ENCODE measurements at regions not wholly inside any gene's neighbourhood (a gene's known extent, or its start where the extent isn't known, plus 50 kb on each side); places are given as distances from the start of the nearest gene placed in this dataset.

- Histone ChIP-seq H2AFZ (ENCODE audit: insufficient read depth, low read depth, low read length, poor library complexity, severe bottlenecking) (no peak overlapping the region), H3K4me2 (replicated peaks; ENCODE audit: extremely low read depth, low read length, poor library complexity, severe bottlenecking) (no peak overlapping the region), H3K4me1 (ENCODE audit: control insufficient read depth in 1 of 2, insufficient read depth in 2 of 2, low read length in 2 of 2) (no peaks in the 10 kb centered on the region), H3K27ac (ENCODE audit: low read depth in 1 of 2, low read length in 2 of 2) (no peak overlapping the region), H3K27me3 (ENCODE audit: control insufficient read depth in 2 of 2, insufficient read depth in 2 of 2, low read length in 2 of 2) (no peaks in the 10 kb centered on the region), H3K9ac (ENCODE audit: insufficient read depth, low read length, poor library complexity, severe bottlenecking) (no peak overlapping the region), H3K9me3 (replicated peaks in 1 of 2; ENCODE audit: control insufficient read depth in 1 of 2, insufficient read depth in 1 of 2, low read length in 2 of 2) (peaks cover 0 to 5% of the 10 kb centered on the region in 2 donors), H3K36me3 (replicated peaks in 1 of 2; ENCODE audit: control insufficient read depth in 1 of 2, insufficient read depth in 2 of 2, low read length in 2 of 2) (no peaks in the 10 kb centered on the region), H3K79me2 (ENCODE audit: insufficient read depth, low read length) (no peaks in the 10 kb centered on the region), H3K4me3 (replicated peaks in 1 of 3; ENCODE audit: low read depth in 2 of 3, low read length in 3 of 3) (no peak overlapping the region), H4K20me1 (ENCODE audit: insufficient read depth, low read length) (no peaks in the 10 kb centered on the region)
- intact Hi-C loops (cut with micrococcal nuclease) = no loop called here
- Mint-ChIP-seq H3K27ac (no peak overlapping the region), H3K4me1 (no peaks in the 10 kb centered on the region), H3K4me3 (no peak overlapping the region), H3K9me3 (peaks cover 0 to 7% (median 2%) of the 10 kb centered on the region in 7 donors), H3K27me3 (ENCODE audit: low read depth in 3 of 3) (no peaks in the 10 kb centered on the region), H3K36me3 (no peaks in the 10 kb centered on the region)
- WGBS (ENCODE audit: insufficient coverage) = no CpG with 5 or more reads among the region's 3 CpGs
- TF ChIP-seq CTCF (IDR thresholded peaks at IDR 0.05) = no peak
- DNase-seq = no peak
Measured at GRCh38 chr2:188819792-188820191, 154.4 kb upstream of the COL3A1 start.

- TF ChIP-seq CTCF (IDR thresholded peaks at IDR 0.05) = no peak
- Histone ChIP-seq H4K20me1 (ENCODE audit: insufficient read depth, low read length) (no peaks in the 10 kb centered on the region), H3K27me3 (ENCODE audit: control insufficient read depth in 2 of 2, insufficient read depth in 2 of 2, low read length in 2 of 2) (no peaks in the 10 kb centered on the region), H3K27ac (ENCODE audit: low read depth in 1 of 2, low read length in 2 of 2) (no peak overlapping the region), H3K79me2 (ENCODE audit: insufficient read depth, low read length) (no peaks in the 10 kb centered on the region), H3K9me3 (replicated peaks in 1 of 2; ENCODE audit: control insufficient read depth in 1 of 2, insufficient read depth in 1 of 2, low read length in 2 of 2) (peaks cover 0 to 5% of the 10 kb centered on the region in 2 donors), H3K36me3 (replicated peaks in 1 of 2; ENCODE audit: control insufficient read depth in 1 of 2, insufficient read depth in 2 of 2, low read length in 2 of 2) (no peaks in the 10 kb centered on the region), H3K9ac (ENCODE audit: insufficient read depth, low read length, poor library complexity, severe bottlenecking) (no peak overlapping the region), H2AFZ (ENCODE audit: insufficient read depth, low read depth, low read length, poor library complexity, severe bottlenecking) (no peak overlapping the region), H3K4me3 (replicated peaks in 1 of 3; ENCODE audit: low read depth in 2 of 3, low read length in 3 of 3) (no peak overlapping the region), H3K4me1 (ENCODE audit: control insufficient read depth in 1 of 2, insufficient read depth in 2 of 2, low read length in 2 of 2) (no peaks in the 10 kb centered on the region), H3K4me2 (replicated peaks; ENCODE audit: extremely low read depth, low read length, poor library complexity, severe bottlenecking) (no peak overlapping the region)
- Mint-ChIP-seq H3K27me3 (ENCODE audit: low read depth in 3 of 3) (no peaks in the 10 kb centered on the region), H3K9me3 (peaks cover 0 to 7% (median 2%) of the 10 kb centered on the region in 7 donors), H3K4me3 (no peak overlapping the region), H3K27ac (no peak overlapping the region), H3K4me1 (no peaks in the 10 kb centered on the region), H3K36me3 (no peaks in the 10 kb centered on the region)
- DNase-seq = no peak
- no CpG with 5 or more reads among the region's 2 CpGs for WGBS (ENCODE audit: insufficient coverage)
- intact Hi-C loops (cut with micrococcal nuclease) = no loop called here
Measured at GRCh38 chr2:188820576-188820975, 153.6 kb upstream of the COL3A1 start.

Measured in CD14-positive monocyte (primary cell).